OCI-LY7 (cell line): ENCODE measurements at regions not wholly inside any gene's neighbourhood (a gene's known extent, or its start where the extent isn't known, plus 50 kb on each side); places are given as distances from the start of the nearest gene placed in this dataset.

ENCODE experiments used
- CTCF ChIP-seq: fragments of 200-600 bp; sonication (generic); conservative IDR thresholded peaks from 2 replicates; pipeline ENCODE4 v1.5.1; 2014; ENCODE audit warnings: mild to moderate bottlenecking, antibody characterized with exemption, low read length, moderate library complexity, mixed read lengths
- EZH2phosphoT487 ChIP-seq: fragments of 200-600 bp; sonication (generic); IDR thresholded peaks from 2 replicates; pipeline ENCODE4 v1.6.1; 2018; ENCODE audit warnings: low read depth, borderline replicate concordance, mild to moderate bottlenecking, mixed run types, antibody characterized with exemption, low read length, moderate library complexity, mixed read lengths

- TF ChIP-seq CTCF (no peak), EZH2phosphoT487 (no peak)
These were observed 77.0 kb upstream of the TMC1 start for GRCh38 chr9:72444435-72444834.
